Heart left ventricle (tissue), 16 donors: ENCODE measurements at regions not wholly inside any gene's neighbourhood (a gene's known extent, or its start where the extent isn't known, plus 50 kb on each side); places are given as distances from the start of the nearest gene placed in this dataset.
A peak's percentile ranks its signal among the peaks of the same experiment; 100 is the strongest.

ENCODE experiments used
- ATAC-seq, 4 donors: fragments of 200-7000 bp; cut with Tn5 transposase; one replicate each; pipeline ENCODE4 v1.9.1; 2020 to 2022; ENCODE audit warnings: moderate library complexity in 4 of 4, mild to moderate bottlenecking in 3 of 4, moderate number of reproducible peaks in 1 of 4
- DNase-seq, 5 donors: peaks; one replicate each; pipeline ENCODE4 v3.0.0-alpha.2; 2020
- H3K27ac ChIP-seq, 12 donors: fragments of 200-600 bp; sonication (generic) in 4 of 12; one replicate each; pipeline versions ENCODE4 v1.5.0 to v1.8.0; 2016 to 2022; ENCODE audit warnings: mild to moderate bottlenecking in 2 of 12
- H3K27me3 ChIP-seq, 9 donors: fragments of 200-600 bp; sonication (generic) in 2 of 9; one replicate each; pipeline versions ENCODE4 v1.5.1 to v1.8.0; 2016 to 2022; ENCODE audit warnings: mild to moderate bottlenecking in 3 of 9
- H3K36me3 ChIP-seq, 9 donors: fragments of 200-600 bp; sonication (generic) in 2 of 9; one replicate each; pipeline versions ENCODE4 v1.5.0 to v1.8.0; 2018 to 2022; ENCODE audit warnings: mild to moderate bottlenecking in 2 of 9
- H3K4me1 ChIP-seq, 12 donors: fragments of 200-600 bp; sonication (generic) in 4 of 12; one replicate each; pipeline versions ENCODE4 v1.5.0 to v1.8.0; 2016 to 2022; ENCODE audit warnings: mild to moderate bottlenecking in 3 of 12
- H3K4me3 ChIP-seq, 12 donors: fragments of 200-600 bp; sonication (generic) in 4 of 12; one replicate each; pipeline versions ENCODE4 v1.5.0 to v1.8.0; 2017 to 2022; ENCODE audit warnings: mild to moderate bottlenecking in 9 of 12, moderate library complexity in 4 of 12
- H3K9me3 ChIP-seq, 12 donors: fragments of 200-600 bp; sonication (generic) in 4 of 12; one replicate each; pipeline versions ENCODE4 v1.5.0 to v1.8.0; 2016 to 2022; ENCODE audit warnings: mild to moderate bottlenecking in 1 of 12
- POLR2A ChIP-seq, 2 donors: fragments of 450-650 bp; IDR thresholded peaks; one replicate each; pipeline ENCODE4 v1.6.1; 2017; ENCODE audit warnings: antibody characterized with exemption in 2 of 2, mild to moderate bottlenecking in 2 of 2, moderate library complexity in 2 of 2
- WGBS, 4 donors: extraction: QIAGEN DNeasy Blood & Tissue Kit in 2 of 4; methylation state at CpG; one replicate each; pipeline versions ENCODE4 v1.1.5 to v1.1.7; 2013 to 2018; 5-methylcytosine and 5-hydroxymethylcytosine counted together
- intact Hi-C, 10 donors: fragments of 100-400 bp; cut with DNase I; formaldehyde crosslinking; loops; one replicate each; pipeline versions ENCODE4 v1.11.1 to v1.14.2; 2022
- TF ChIP-seq, protein P1 (sequence below), 12 donors: fragments of 200-600 bp; sonication (generic) in 4 of 12; IDR thresholded peaks; one replicate each; pipeline versions ENCODE4 v1.5.0 to v1.8.0; 2018 to 2022; ENCODE audit warnings: antibody characterized with exemption in 12 of 12, mild to moderate bottlenecking in 5 of 12
- donor health status: ischemic (EF 13 %, LVEDD 7.1; RV severe dilation, severe dysfunction).
- donor health status: healthy with polysubstance abuse.
- donor health status: DM: no; HTN: yes; CAD: no.
- donor health status: DM: no; HTN: no; CAD: no.
- donor health status: ischemic (EF 25% LVEDD 6.9; RV normal size, moderate dysfunction).
- donor health status: ischemic (EF 25% LVEDD 5.7; RV mildly dilated, moderate dysfunction).
- donor health status: healthy.
- donor health status: DM: yes; HTN: yes; CAD: no.
- donor health status: ischemic (EF 35%, LVEDD 5.7; RV mildly dilated, moderate dysfunction).
- donor health status: nonischemic (EF 11% LVEDD 7.7; RV severe dilation, severe dysfunction).
- donor health status: DM: yes; HTN: yes; CAD: no.
- donor health status: PGD.
- donor health status: ischemic (EF 29% LVEDD 5.4; RV normal size, mild dysfunction).
- donor health status: nonischemic (EF 23%, LVEDD 6.1; RV moderate dilation, normal function).

DNA sequence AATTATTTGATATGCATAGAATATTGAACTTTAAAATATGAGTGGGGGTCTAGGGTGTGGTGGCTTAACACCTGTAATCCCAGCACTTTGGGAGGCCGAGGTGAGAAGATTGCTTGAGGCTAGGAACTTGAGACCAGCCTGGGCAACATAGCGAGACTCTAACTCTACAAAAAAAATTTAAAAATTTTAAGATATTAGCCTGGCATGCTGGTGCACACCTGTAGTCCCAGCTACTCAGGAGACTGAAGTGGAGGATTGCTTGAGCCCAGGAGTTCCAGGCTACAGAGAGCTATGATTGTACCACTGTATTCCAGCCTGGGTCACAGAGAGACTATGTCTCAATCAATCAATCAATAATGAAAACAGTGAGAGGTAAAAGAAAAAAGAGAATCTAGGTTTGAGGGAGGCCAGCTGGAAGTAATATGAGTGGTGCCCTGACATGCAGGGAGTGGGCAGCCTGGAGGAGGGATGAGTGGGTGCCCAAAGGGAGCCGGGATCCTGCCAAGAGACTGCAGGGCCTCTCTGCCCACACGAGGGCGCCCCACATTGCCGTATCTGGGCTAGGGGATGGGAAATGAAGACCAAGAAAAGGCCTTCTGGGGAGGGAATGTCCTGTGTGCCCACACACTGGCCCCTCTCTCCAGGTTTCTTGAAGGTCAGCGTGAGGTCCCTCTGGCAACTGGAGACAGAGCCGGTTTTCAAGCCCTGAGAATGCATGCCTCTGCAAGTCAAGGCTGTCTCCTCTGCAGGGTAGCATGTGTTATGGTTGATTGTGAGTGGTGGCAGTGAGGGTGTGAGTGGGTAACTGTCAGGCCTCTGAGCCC is 93.9 kb upstream of the PPM1J start:
- H3K36me3 ChIP-seq, result no peaks in the 10 kb centered on the region
- H3K4me3 ChIP-seq, result no peak overlapping the region
- H3K27ac ChIP-seq, result no peak overlapping the region
- peaks cover 0 to 12% (median 3%) of the 10 kb centered on the region in 12 donors for H3K4me1 ChIP-seq
- no peak for TF ChIP-seq POLR2A (IDR thresholded peaks at IDR 0.05)
- TF ChIP-seq, protein P1, sequence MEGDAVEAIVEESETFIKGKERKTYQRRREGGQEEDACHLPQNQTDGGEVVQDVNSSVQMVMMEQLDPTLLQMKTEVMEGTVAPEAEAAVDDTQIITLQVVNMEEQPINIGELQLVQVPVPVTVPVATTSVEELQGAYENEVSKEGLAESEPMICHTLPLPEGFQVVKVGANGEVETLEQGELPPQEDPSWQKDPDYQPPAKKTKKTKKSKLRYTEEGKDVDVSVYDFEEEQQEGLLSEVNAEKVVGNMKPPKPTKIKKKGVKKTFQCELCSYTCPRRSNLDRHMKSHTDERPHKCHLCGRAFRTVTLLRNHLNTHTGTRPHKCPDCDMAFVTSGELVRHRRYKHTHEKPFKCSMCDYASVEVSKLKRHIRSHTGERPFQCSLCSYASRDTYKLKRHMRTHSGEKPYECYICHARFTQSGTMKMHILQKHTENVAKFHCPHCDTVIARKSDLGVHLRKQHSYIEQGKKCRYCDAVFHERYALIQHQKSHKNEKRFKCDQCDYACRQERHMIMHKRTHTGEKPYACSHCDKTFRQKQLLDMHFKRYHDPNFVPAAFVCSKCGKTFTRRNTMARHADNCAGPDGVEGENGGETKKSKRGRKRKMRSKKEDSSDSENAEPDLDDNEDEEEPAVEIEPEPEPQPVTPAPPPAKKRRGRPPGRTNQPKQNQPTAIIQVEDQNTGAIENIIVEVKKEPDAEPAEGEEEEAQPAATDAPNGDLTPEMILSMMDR (IDR thresholded peaks at IDR 0.05), result peak; percentile 69 to 91 (median 84)
- no peaks in the 10 kb centered on the region for H3K27me3 ChIP-seq
- ATAC-seq (peak; percentile 75 to 84 (median 80)), DNase-seq (peak; percentile 64 to 86 (median 74))
- intact Hi-C loops, result loop anchor here (1.0 to 5.0 kb wide), 5 partner anchors 73 to 234 kb away; partner anchors contain the start of gene SLC16A1 (in 2 of the 10)
- H3K9me3 ChIP-seq, result no peaks in the 10 kb centered on the region
- WGBS, 4 donors, result 26 to 29% (median 29%) methylated on average over 8 of the region's 8 CpGs

GRCh38 chr1:112807999-112808398 is 92.9 kb upstream of the PPM1J start:
- ATAC-seq, result peak; percentile 66 to 82 (median 78)
- no peaks in the 10 kb centered on the region for H3K36me3 ChIP-seq
- no peak for TF ChIP-seq POLR2A (IDR thresholded peaks at IDR 0.05)
- TF ChIP-seq, protein P1 (IDR thresholded peaks at IDR 0.05), result no peak
- peaks cover 0 to 12% (median 3%) of the 10 kb centered on the region in 12 donors for H3K4me1 ChIP-seq
- H3K27me3 ChIP-seq, result no peaks in the 10 kb centered on the region
- peak in 2 of 5 donors; percentile 32 to 40 for DNase-seq
- WGBS, 4 donors, result 43 to 62% (median 57%) methylated on average over 3 of the region's 3 CpGs
- no peak overlapping the region for H3K4me3 ChIP-seq
- intact Hi-C loops, result loop anchor here (2.0 to 5.0 kb wide), 4 partner anchors 74 to 235 kb away; partner anchors contain the start of gene SLC16A1 (in 2 of the 10)
- no peaks in the 10 kb centered on the region for H3K9me3 ChIP-seq
- H3K27ac ChIP-seq, result peak overlapping the region in 4 of 12 donors; percentile 23 to 59 (median 36)

DNA sequence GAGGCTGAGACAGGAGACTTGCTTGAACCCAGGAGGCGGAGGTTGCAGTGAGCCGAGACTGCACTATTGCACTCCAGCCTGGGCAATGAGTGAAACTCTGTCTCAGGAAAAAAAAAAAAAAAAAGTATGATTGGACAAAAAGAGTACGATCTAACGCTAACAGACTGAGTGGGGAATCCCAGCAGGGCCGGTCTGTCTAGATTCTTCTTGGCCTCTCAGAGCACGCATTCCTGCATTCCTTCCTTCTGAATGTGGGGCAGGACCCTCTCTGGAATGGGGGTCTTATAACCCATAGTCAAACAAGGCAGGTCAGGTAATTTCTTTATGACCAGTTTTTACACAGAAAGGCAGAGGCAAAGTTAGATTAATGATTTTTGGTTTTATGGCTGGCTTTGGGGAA is 92.0 kb upstream of the PPM1J start:
- Histone ChIP-seq H3K4me3 (no peak overlapping the region), H3K4me1 (peaks cover 0 to 12% (median 3%) of the 10 kb centered on the region in 12 donors), H3K27me3 (no peaks in the 10 kb centered on the region), H3K27ac (no peak overlapping the region), H3K9me3 (no peaks in the 10 kb centered on the region), H3K36me3 (no peaks in the 10 kb centered on the region)
- intact Hi-C loops, result loop anchor here in 6 of 10 donors (5.0 kb wide), 3 partner anchors 75 to 235 kb away; partner anchors contain the start of gene SLC16A1 (in 2 of the 6)
- no peak for TF ChIP-seq POLR2A (IDR thresholded peaks at IDR 0.05)
- TF ChIP-seq, protein P1 (IDR thresholded peaks at IDR 0.05), result no peak
- no peak for DNase-seq
- no peak for ATAC-seq
- 78 to 88% (median 83%) methylated on average over 6 of the region's 6 CpGs for WGBS, 4 donors

GRCh38 chr1:112806090-112806642 is 91.0 kb upstream of the PPM1J start:
- intact Hi-C loops, result loop anchor here in 6 of 10 donors (5.0 kb wide), 3 partner anchors 76 to 236 kb away; partner anchors contain the start of gene SLC16A1 (in 2 of the 6)
- H3K4me1 ChIP-seq, result peaks cover 0 to 12% (median 3%) of the 10 kb centered on the region in 12 donors
- WGBS, 4 donors, result 83 to 90% (median 86%) methylated on average over 3 of the region's 3 CpGs
- no peak overlapping the region for H3K4me3 ChIP-seq
- H3K27ac ChIP-seq, result no peak overlapping the region
- H3K36me3 ChIP-seq, result no peaks in the 10 kb centered on the region
- H3K9me3 ChIP-seq, result no peaks in the 10 kb centered on the region
- no peak for ATAC-seq
- H3K27me3 ChIP-seq, result no peaks in the 10 kb centered on the region
- no peak for TF ChIP-seq POLR2A (IDR thresholded peaks at IDR 0.05)
- TF ChIP-seq, protein P1 (IDR thresholded peaks at IDR 0.05), result no peak
- no peak for DNase-seq
